Keratinocyte (primary cell): ENCODE measurements at regions not wholly inside any gene's neighbourhood (a gene's known extent, or its start where the extent isn't known, plus 50 kb on each side); places are given as distances from the start of the nearest gene placed in this dataset.

Source experiments
- DNase-seq: peaks from one replicate; pipeline ENCODE4 v3.0.0-alpha.2; 2011; ENCODE audit warnings: low read depth, missing footprints, low spot score
- FAIRE-seq: peaks from 2 replicates; lab custom pipeline; 2011; peaks lifted over from hg19 to GRCh38; lab: Jason Lieb, UNC
- H2AFZ ChIP-seq: 2 replicates; pipeline ENCODE4 v1.6.0; 2012; ENCODE audit warnings: low read length, control low read depth, inconsistent platforms; ENCODE audit not compliant: control insufficient read depth
- H3K27ac ChIP-seq: 2 replicates; pipeline ENCODE4 v1.5.1; 2011; ENCODE audit warnings: low read length; ENCODE audit not compliant: control insufficient read depth, insufficient read depth
- H3K27me3 ChIP-seq: 3 replicates; pipeline ENCODE4 v1.6.0; 2011; ENCODE audit warnings: low read length; ENCODE audit not compliant: control insufficient read depth, insufficient read depth; ENCODE audit errors: extremely low read depth
- H3K36me3 ChIP-seq, 2 experiments: 2 replicates in 1 of 2; 3 replicates in 1 of 2; pipeline ENCODE4 v1.5.1; 2011; ENCODE audit warnings: low read length in 2 of 2, mild to moderate bottlenecking in 1 of 2; ENCODE audit not compliant: control insufficient read depth in 2 of 2, insufficient read depth in 2 of 2; ENCODE audit errors: extremely low read depth in 1 of 2
- H3K4me1 ChIP-seq: 3 replicates; pipeline ENCODE4 v1.5.1; 2011; ENCODE audit warnings: low read length; ENCODE audit not compliant: control insufficient read depth, insufficient read depth; ENCODE audit errors: extremely low read depth
- H3K4me2 ChIP-seq: 3 replicates; pipeline ENCODE4 v1.6.0; 2011; ENCODE audit warnings: low read depth, low read length; ENCODE audit not compliant: control insufficient read depth, insufficient read depth; ENCODE audit errors: extremely low read depth
- H3K4me3 ChIP-seq, 3 experiments: fragments of 200-600 bp in 1 of 3; sonication (generic) in 1 of 3; 2 replicates in 2 of 3; 3 replicates in 1 of 3; pipeline ENCODE4 v1.5.1; 2011 to 2016; ENCODE audit warnings: low read length in 3 of 3, mild to moderate bottlenecking in 3 of 3, control low read depth in 2 of 3, inconsistent platforms in 1 of 3, low read depth in 1 of 3, mixed read lengths in 1 of 3, mixed run types in 1 of 3, moderate library complexity in 1 of 3; ENCODE audit not compliant: control insufficient read depth in 2 of 3, insufficient read depth in 2 of 3; ENCODE audit errors: extremely low read depth in 1 of 3
- H3K79me2 ChIP-seq: 2 replicates; pipeline ENCODE4 v1.6.0; 2012; ENCODE audit warnings: low read length; ENCODE audit not compliant: control insufficient read depth, insufficient read depth
- H3K9ac ChIP-seq: 3 replicates; pipeline ENCODE4 v1.6.0; 2011; ENCODE audit warnings: low read length; ENCODE audit not compliant: control insufficient read depth, insufficient read depth; ENCODE audit errors: extremely low read depth
- H3K9me1 ChIP-seq: 3 replicates; pipeline ENCODE4 v1.6.0; 2011; ENCODE audit warnings: low read length; ENCODE audit not compliant: control insufficient read depth, insufficient read depth; ENCODE audit errors: extremely low read depth
- H3K9me3 ChIP-seq: 2 replicates; pipeline ENCODE4 v1.5.1; 2012; ENCODE audit warnings: low read depth, low read length; ENCODE audit not compliant: control insufficient read depth
- H4K20me1 ChIP-seq: 3 replicates; pipeline ENCODE4 v1.6.0; 2011; ENCODE audit warnings: low read length; ENCODE audit not compliant: control insufficient read depth, insufficient read depth; ENCODE audit errors: extremely low read depth
- EZH2 ChIP-seq: IDR thresholded peaks from one replicate; pipeline ENCODE4 v1.6.1; 2012; ENCODE audit warnings: inconsistent platforms, mild to moderate bottlenecking, low read length, moderate library complexity
- dilution Hi-C: fragments of 300-500 bp; cut with MboI; formaldehyde crosslinking; loops from one replicate; pipeline ENCODE4 v1.7.0; 2020; ENCODE audit warnings: low sequenced_read_pairs; ENCODE audit not compliant: extremely low pct_ligation_motif_present
- TF ChIP-seq, protein P1 (sequence below), 3 experiments: IDR thresholded peaks in 1 of 3; conservative IDR thresholded peaks in 1 of 3; optimal IDR thresholded peaks in 1 of 3; 2 replicates in 2 of 3; 3 replicates in 1 of 3; pipeline versions ENCODE3 to v1.5.1; 2011; ENCODE audit warnings: low read length in 3 of 3, mild to moderate bottlenecking in 3 of 3, moderate library complexity in 2 of 3, control low read depth in 1 of 3, inconsistent platforms in 1 of 3; ENCODE audit not compliant: insufficient read depth in 2 of 3; ENCODE audit errors: extremely low read depth in 1 of 3

DNA sequence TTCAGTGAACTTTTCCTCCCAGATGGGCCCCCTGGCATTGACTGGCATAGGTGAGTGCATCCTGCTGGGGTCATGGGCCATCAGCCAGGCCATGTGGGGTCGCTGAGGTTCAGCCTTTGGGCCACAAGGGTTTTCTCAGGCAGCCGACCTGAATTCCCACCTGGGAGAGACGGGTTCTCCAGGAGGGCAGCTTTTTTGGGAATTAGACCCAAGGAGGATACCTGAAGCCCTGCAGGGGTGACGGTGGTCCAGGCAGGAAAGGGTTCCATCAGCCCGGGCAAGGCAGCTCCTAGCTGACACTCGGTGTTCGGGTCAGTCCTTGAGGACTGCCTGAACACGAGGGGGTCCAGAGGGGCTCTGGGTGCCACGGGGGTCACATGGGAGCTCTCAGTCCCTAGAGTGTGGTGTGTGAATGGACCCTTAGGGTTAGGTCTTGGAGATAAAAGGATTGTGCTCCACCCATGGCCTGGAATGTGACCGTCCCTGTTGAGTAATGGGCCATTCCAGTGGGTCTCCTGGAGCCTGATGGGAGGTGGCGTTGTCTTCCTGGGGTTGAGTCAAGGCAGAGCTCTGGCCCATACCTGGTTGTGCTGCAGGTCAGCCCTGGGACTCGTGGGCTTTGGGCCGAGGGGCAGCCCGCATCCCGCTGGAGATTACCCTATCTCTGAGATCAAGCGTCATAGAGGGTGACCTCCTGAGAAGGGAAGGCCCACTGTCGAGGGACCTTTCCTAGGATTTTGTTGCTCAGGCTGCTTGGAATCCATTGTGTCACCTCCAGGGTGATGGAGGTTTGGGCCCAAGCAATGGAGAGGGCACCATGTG is 192.8 kb downstream of the UBE3A start:
- Histone ChIP-seq H3K9ac (no peak overlapping the region), H3K4me2 (no peak overlapping the region), H3K79me2 (no peaks in the 10 kb centered on the region), H4K20me1 (no peaks in the 10 kb centered on the region), H3K4me1 (no peaks in the 10 kb centered on the region), H3K27me3 (no peaks in the 10 kb centered on the region), H3K9me1 (no peaks in the 10 kb centered on the region), H3K9me3 (peaks cover 27% of the 10 kb centered on the region), H3K36me3 (no peaks in the 10 kb centered on the region), H2AFZ (no peak overlapping the region), H3K4me3 (no peak overlapping the region), H3K27ac (no peak overlapping the region)
- dilution Hi-C loops = no loop called here
- no peak for DNase-seq
- no peak for FAIRE-seq
- no peak for TF ChIP-seq EZH2
- TF ChIP-seq, protein P1, sequence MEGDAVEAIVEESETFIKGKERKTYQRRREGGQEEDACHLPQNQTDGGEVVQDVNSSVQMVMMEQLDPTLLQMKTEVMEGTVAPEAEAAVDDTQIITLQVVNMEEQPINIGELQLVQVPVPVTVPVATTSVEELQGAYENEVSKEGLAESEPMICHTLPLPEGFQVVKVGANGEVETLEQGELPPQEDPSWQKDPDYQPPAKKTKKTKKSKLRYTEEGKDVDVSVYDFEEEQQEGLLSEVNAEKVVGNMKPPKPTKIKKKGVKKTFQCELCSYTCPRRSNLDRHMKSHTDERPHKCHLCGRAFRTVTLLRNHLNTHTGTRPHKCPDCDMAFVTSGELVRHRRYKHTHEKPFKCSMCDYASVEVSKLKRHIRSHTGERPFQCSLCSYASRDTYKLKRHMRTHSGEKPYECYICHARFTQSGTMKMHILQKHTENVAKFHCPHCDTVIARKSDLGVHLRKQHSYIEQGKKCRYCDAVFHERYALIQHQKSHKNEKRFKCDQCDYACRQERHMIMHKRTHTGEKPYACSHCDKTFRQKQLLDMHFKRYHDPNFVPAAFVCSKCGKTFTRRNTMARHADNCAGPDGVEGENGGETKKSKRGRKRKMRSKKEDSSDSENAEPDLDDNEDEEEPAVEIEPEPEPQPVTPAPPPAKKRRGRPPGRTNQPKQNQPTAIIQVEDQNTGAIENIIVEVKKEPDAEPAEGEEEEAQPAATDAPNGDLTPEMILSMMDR (optimal IDR thresholded peaks at IDR 0.05 in 1 of 3, IDR thresholded peaks at IDR 0.05 in 1 of 3, conservative IDR thresholded peaks at IDR 0.05 in 1 of 3; ENCODE audit: extremely low read depth in 1 of 3, insufficient read depth in 2 of 3, low read length in 3 of 3) = no peak

GRCh38 chr15:25246641-25247406 is 192.0 kb downstream of the UBE3A start:
- TF ChIP-seq EZH2 = no peak
- TF ChIP-seq, protein P1 (optimal IDR thresholded peaks at IDR 0.05 in 1 of 3, IDR thresholded peaks at IDR 0.05 in 1 of 3, conservative IDR thresholded peaks at IDR 0.05 in 1 of 3; ENCODE audit: extremely low read depth in 1 of 3, insufficient read depth in 2 of 3, low read length in 3 of 3) = no peak
- no peaks in the 10 kb centered on the region for H3K79me2 ChIP-seq
- H3K27me3 ChIP-seq = no peaks in the 10 kb centered on the region
- no peaks in the 10 kb centered on the region for H3K4me1 ChIP-seq
- no peaks in the 10 kb centered on the region for H3K36me3 ChIP-seq
- H3K9me3 ChIP-seq = peaks cover 25% of the 10 kb centered on the region
- dilution Hi-C loops = no loop called here
- FAIRE-seq (no peak), DNase-seq (no peak)
- H4K20me1 ChIP-seq = no peaks in the 10 kb centered on the region
- H2AFZ ChIP-seq = no peak overlapping the region
- H3K27ac ChIP-seq = no peak overlapping the region
- H3K9ac ChIP-seq = no peak overlapping the region
- no peak overlapping the region for H3K4me2 ChIP-seq
- no peak overlapping the region for H3K4me3 ChIP-seq
- no peaks in the 10 kb centered on the region for H3K9me1 ChIP-seq
